GM19238 (cell line): ENCODE measurements at regions not wholly inside any gene's neighbourhood (a gene's known extent, or its start where the extent isn't known, plus 50 kb on each side); places are given as distances from the start of the nearest gene placed in this dataset.
"Not testable (repeated sequence)": the region's sequence is repeated elsewhere in the genome, so short reads cannot be mapped to it uniquely, and the experiment has no call there.

Experiments used
- DNase-seq: peaks from one replicate; pipeline ENCODE4 v3.0.0; 2011; ENCODE audit warnings: low spot score; ENCODE audit not compliant: insufficient read length

GRCh38 chr4:130056286-130056685 lies 960.3 kb downstream of the C4orf33 start:
- DNase-seq, result no peak

- no peak for DNase-seq
These were observed 968.5 kb downstream of the C4orf33 start for GRCh38 chr4:130064471-130064870.

DNA sequence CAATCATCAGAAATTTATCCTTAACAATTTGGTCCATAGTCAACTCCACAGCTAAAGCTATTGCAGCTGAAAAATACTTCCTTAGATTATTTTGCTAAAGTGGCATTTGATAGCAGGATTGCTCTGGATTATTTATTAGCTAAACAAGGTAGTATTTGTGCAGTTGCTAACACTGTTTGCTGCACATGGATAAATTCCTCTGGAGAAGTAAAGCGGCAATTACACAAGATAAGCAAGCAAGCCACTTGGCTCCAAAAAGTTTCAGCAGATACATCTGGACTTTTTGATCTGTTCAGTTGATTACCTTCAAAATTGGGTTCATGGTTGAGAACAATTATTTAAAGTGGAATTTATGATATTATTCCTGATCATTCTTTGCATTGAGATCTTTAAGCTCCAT lies 971.5 kb downstream of the C4orf33 start:
- no peak for DNase-seq

DNA sequence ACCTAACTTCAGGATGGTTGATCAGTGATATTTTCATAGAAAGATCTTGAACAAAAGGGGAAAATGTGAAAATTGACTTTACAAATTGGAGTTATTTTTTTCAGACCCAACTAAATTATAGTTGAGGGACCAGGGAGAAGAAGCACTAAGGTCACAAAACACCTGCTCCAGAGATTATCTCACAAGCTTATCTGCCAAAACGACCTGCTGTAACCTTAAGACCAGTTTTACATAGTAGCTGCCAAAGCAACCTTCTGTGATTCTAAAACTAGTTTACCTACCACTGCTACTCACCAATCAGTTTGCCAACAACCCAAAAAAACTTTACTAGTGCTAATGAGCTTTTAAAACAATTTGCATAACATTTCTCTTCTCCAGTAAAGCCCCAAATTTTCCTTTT lies 972.1 kb downstream of the C4orf33 start:
- DNase-seq, result no peak

DNA sequence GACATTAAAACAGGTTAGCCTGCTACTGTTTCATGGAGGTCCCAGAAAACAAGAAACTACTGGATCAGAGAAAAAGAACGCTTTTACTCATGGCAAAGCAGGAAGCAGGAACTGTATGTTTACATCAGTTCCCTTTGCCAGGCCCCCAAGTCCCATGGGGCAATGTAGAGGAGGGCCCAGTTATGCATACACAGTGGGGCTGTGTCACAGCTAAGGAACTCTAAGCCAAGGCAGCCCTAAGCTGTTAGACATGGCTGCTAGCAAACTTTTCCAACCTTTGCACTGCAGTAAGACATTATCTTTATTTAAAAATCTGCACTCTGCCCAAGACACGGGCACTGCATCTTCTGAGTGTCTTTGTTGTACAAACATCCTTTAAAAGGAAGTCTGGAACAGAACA lies 975.8 kb downstream of the C4orf33 start:
- no peak for DNase-seq

- no peak for DNase-seq
These were observed 977.3 kb downstream of the C4orf33 start for GRCh38 chr4:130073145-130073790.

- no peak for DNase-seq
These were observed 978.1 kb downstream of the C4orf33 start for GRCh38 chr4:130074096-130074495.

DNA sequence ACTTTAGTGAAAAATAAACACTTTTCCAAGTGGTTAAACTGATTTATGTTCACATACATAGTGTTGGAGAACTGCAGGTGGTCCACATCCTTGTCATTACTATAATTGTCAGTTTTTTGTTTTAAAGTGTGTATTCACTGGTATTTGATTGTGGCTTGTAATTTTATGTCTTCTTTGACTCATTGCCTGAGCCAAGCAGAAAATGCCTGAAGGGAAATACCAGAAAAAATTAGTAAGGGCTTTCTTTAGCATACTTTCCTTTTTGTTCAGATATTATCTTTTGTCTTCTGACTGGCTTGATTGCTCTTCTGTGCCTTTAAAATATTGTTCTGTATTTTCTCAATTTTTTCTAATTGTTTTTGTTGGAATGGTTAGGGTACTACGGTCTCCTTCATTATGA lies 981.3 kb downstream of the C4orf33 start:
- no peak for DNase-seq

DNA sequence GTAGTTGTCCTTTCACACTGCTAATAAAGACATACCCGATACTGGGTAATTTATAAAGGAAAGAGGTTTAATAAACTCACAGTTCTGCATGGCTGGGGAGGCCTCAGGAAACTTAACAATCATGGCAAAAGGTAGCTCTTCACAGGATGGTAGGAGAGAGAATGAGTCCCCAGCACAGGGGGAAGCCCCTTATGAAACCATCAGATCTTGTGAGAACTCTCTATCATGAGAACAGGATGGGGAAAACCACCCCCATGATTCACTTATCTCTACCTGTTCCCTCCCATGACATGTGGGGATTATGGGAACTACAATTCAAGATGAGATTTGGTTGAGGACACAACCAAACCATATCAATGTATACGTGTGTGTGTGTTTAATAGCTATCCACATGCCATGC lies 983.1 kb downstream of the C4orf33 start:
- not testable (repeated sequence) for DNase-seq

GRCh38 chr4:130080872-130081451 lies 985.0 kb downstream of the C4orf33 start:
- DNase-seq, result no peak

GRCh38 chr4:130090427-130090826 lies 994.5 kb downstream of the C4orf33 start:
- no peak for DNase-seq

- no peak for DNase-seq
These were observed 996.4 kb downstream of the C4orf33 start for GRCh38 chr4:130092187-130093015.

GRCh38 chr4:130099105-130099504 lies 1003.2 kb downstream of the C4orf33 start:
- DNase-seq, result no peak

DNA sequence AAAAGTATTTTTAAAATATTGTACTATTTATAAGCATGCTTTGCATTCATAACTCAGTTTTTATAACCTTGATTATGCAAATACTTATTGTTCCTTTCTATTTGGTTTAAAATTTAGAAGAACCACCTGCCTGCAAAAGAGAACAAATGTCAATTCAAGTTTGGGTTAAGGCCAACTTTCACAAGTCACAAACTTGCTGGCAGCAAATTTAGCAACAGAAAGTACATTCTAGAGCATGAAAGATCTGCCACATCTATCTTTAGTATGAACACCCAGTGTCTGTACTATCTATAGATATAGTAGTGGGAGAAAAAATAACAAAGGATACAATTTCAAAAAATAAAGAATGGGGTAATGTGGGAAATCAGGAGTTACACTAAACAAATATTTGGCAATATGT lies 1014.2 kb downstream of the C4orf33 start:
- no peak for DNase-seq

DNA sequence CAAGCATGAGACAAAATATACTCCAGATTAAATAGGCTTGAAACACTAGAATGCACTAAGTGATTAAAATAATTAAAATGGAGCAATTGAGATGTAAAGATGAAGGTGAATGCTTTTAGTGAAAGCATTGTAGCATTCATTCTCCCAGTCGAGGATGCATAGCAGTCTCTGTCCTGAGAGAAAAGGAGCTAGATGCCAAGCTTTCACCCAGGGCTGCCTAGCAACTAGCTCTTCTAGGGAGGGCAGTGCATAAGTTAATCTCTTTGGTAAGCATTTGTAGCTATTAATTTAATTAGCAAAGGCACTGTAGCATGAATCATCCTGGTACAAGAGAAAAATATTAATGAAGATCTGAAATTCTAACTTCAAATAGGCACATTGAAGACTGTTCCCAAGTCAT lies 1014.8 kb downstream of the C4orf33 start:
- DNase-seq, result no peak

GRCh38 chr4:130124066-130124465 lies 1028.1 kb downstream of the C4orf33 start:
- DNase-seq, result no peak

GRCh38 chr4:130125467-130125866 lies 1029.5 kb downstream of the C4orf33 start:
- no peak for DNase-seq

- DNase-seq, result no peak
These were observed 1031.3 kb downstream of the C4orf33 start for GRCh38 chr4:130127297-130127696.

- DNase-seq, result no peak
These were observed 1035.6 kb downstream of the C4orf33 start for GRCh38 chr4:130131536-130131935.

DNA sequence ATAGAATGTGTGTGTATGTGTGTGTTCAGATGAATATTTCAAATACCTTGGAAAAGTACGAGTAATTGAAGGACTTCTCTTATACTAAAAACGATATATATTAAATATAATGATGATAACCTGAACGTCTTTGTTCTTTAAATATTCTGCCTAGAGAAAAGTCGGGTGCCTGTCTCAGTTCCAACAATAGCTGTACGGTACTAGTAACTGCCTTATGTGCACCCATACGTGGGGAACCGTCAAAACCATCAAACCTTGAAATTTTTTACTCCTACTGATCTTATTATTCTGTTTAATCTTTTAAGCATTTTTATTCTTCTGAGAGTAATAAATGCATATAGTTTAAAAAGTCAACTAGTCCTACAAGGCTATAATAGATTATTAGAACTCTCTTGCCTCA lies 1045.7 kb downstream of the C4orf33 start:
- no peak for DNase-seq

DNA sequence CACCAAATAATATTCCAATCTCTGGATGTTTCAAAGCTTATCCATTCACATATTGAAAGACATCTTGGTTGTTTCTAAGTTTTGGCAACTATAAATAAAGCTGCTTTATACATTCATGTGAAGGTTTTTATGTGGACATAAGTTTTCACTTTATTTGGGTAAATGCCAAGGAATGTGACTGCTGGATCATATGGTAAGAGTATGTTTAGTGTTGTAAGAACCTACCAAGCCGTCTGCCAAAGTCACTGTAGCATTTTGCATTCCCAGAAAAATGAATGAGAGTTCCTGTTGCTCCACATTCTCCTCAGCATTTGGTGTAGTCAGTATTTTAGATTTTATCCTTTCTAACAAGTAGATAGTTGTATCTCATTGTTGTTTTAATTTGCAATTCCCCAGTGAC lies 1047.7 kb downstream of the C4orf33 start:
- no peak for DNase-seq

DNA sequence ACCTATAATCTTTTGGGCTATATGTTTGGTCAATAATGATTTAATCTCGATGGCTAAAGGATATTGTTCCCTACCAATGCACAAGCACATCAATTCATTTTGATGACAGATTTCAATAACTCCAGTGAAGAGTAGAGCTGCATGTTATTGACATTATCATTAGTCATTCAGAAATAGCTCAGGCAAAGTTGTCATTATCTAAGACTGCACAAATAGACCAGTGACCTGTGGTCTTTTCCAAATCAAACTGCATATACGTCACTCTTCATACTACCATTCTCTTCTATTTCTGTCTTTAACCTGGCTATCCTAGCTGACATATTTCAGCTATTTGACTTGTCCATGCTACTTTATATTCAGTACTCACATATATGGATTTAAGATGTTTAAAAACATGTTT lies 1050.8 kb downstream of the C4orf33 start:
- no peak for DNase-seq

- DNase-seq, result no peak
These were observed 1051.7 kb downstream of the C4orf33 start for GRCh38 chr4:130147641-130148040.
